Activated CD8-positive, alpha-beta memory T cell treated with anti-CD3 and anti-CD28 coated beads for 1 hour (primary cell): ENCODE measurements at regions not wholly inside any gene's neighbourhood (a gene's known extent, or its start where the extent isn't known, plus 50 kb on each side); places are given as distances from the start of the nearest gene placed in this dataset.
"Not testable (repeated sequence)": the region's sequence is repeated elsewhere in the genome, so short reads cannot be mapped to it uniquely, and the experiment has no call there.

Experiments
- DNase-seq, 2 donors: peaks; one replicate each; pipeline ENCODE4 v3.0.0-alpha.2; 2020; ENCODE audit warnings: low read depth in 1 of 2; ENCODE audit errors: extremely low read depth in 1 of 2

GRCh38 chr6:8881663-8882062, 446.3 kb upstream of the SLC35B3 start:
- DNase-seq, result no peak

GRCh38 chr6:8879334-8879733, 444.0 kb upstream of the SLC35B3 start:
- no peak for DNase-seq

GRCh38 chr6:8875986-8876385, 440.6 kb upstream of the SLC35B3 start:
- DNase-seq, result no peak

GRCh38 chr6:8872589-8872988, 437.2 kb upstream of the SLC35B3 start:
- DNase-seq, result no peak

- no peak for DNase-seq
These were observed 430.1 kb upstream of the SLC35B3 start for GRCh38 chr6:8865451-8865850.

- no peak for DNase-seq
These were observed 425.3 kb upstream of the SLC35B3 start for GRCh38 chr6:8860671-8861070.

- DNase-seq, result no peak
These were observed 424.2 kb upstream of the SLC35B3 start for GRCh38 chr6:8859501-8859900.

- no peak for DNase-seq
These were observed 423.5 kb upstream of the SLC35B3 start for GRCh38 chr6:8858854-8859331.

- no peak for DNase-seq
These were observed 421.8 kb upstream of the SLC35B3 start for GRCh38 chr6:8857160-8857559.

GRCh38 chr6:8855411-8855810, 420.1 kb upstream of the SLC35B3 start:
- no peak for DNase-seq

GRCh38 chr6:8852332-8852731, 417.0 kb upstream of the SLC35B3 start:
- no peak for DNase-seq

- DNase-seq, result not testable (repeated sequence)
These were observed 411.3 kb upstream of the SLC35B3 start for GRCh38 chr6:8846680-8847079.

GRCh38 chr6:8845690-8846089, 410.3 kb upstream of the SLC35B3 start:
- DNase-seq, result no peak

- no peak for DNase-seq
These were observed 409.6 kb upstream of the SLC35B3 start for GRCh38 chr6:8844968-8845367.

- no peak for DNase-seq
These were observed 404.3 kb upstream of the SLC35B3 start for GRCh38 chr6:8839626-8840025.

GRCh38 chr6:8837343-8837742, 402.0 kb upstream of the SLC35B3 start:
- DNase-seq, result no peak

- not testable (repeated sequence) for DNase-seq
These were observed 397.4 kb upstream of the SLC35B3 start for GRCh38 chr6:8832695-8833094.

GRCh38 chr6:8831366-8832152, 396.2 kb upstream of the SLC35B3 start:
- no peak for DNase-seq

- DNase-seq, result no peak
These were observed 395.4 kb upstream of the SLC35B3 start for GRCh38 chr6:8830794-8831193.

GRCh38 chr6:8829796-8830195, 394.5 kb upstream of the SLC35B3 start:
- no peak for DNase-seq

GRCh38 chr6:8829296-8829695, 394.0 kb upstream of the SLC35B3 start:
- no peak for DNase-seq

- DNase-seq, result no peak
These were observed 393.0 kb upstream of the SLC35B3 start for GRCh38 chr6:8828376-8828775.

GRCh38 chr6:8825726-8826125, 390.4 kb upstream of the SLC35B3 start:
- DNase-seq, result no peak
